ENCODE measurements at regions not wholly inside any gene's neighbourhood (a gene's known extent, or its start where the extent isn't known, plus 50 kb on each side); places are given as distances from the start of the nearest gene placed in this dataset.

GRCh38 chr17:15112846-15113617 lies 152.1 kb downstream of the PMP22 start:
- DNase-seq (ENCODE audit: low read depth in 3 of 3), result no peak

- DNase-seq (ENCODE audit: low read depth in 3 of 3), result no peak
Measured at GRCh38 chr17:15109608-15110007, 155.5 kb downstream of the PMP22 start.

GRCh38 chr17:15108992-15109391 lies 156.1 kb downstream of the PMP22 start:
- DNase-seq (ENCODE audit: low read depth in 3 of 3), result no peak

DNA sequence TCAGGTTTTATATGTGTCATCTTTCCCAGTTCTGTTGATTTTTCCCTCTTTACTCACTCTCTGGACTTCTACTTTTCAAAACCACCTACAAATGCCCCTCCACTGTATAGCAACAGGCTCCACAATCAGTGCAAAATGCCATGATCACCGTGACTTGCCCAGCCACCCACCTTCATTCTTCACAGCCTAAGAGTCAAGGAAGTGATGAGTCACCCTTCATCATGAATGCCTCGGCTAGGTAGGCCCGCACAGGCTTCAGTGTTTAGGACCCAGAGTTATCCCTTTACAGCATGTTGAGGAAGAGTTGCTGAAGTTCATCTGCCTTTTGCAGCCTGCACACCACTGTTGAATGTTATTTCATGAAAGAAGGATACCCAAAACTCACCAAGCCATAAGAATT lies 158.6 kb downstream of the PMP22 start:
- DNase-seq (ENCODE audit: low read depth in 3 of 3), result no peak

GRCh38 chr17:15103785-15104184 lies 161.3 kb downstream of the PMP22 start:
- no peak for DNase-seq (ENCODE audit: low read depth in 3 of 3)

GRCh38 chr17:15101175-15101574 lies 164.0 kb downstream of the PMP22 start:
- DNase-seq (ENCODE audit: low read depth in 3 of 3), result no peak

DNA sequence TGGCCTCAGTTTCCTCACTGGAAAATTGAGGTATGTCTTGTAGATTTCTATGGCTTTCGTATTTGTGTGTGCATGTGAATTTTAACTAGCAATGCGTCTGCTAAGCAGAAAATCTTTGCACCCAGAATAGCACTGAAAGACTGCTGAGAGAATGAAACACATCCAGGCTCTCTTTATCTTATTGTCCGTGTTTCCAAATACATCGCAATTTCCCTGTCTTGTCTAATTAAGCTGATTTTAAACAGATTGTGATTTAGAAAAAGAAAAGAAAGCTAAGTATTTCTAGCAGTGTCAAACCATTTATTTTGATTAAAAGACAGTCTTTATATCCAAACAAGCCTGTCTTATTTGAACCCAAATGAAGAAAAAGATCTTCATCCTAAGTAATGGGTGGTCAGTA lies 168.6 kb downstream of the PMP22 start:
- DNase-seq (ENCODE audit: low read depth in 3 of 3), result no peak

DNA sequence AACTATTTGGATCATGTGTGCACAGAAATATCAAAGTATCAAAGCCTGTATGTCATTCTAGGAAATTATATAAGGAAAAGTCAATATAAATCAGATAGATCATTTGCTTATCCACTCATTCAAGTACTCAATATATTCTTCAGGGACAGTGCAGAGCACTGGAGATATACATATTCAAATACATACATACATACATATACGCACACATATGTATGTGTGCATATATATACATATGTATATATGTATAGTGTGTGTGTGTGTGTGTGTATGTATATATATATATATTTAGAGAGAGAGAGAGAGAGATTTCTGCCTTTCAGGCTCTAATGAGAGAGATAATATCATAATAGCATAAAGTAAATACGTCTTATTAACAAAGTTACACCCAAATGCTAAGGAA lies 169.2 kb downstream of the PMP22 start:
- DNase-seq (ENCODE audit: low read depth in 3 of 3), result no peak

GRCh38 chr17:15092762-15093161 lies 172.4 kb downstream of the PMP22 start:
- DNase-seq (ENCODE audit: low read depth in 3 of 3), result no peak

DNA sequence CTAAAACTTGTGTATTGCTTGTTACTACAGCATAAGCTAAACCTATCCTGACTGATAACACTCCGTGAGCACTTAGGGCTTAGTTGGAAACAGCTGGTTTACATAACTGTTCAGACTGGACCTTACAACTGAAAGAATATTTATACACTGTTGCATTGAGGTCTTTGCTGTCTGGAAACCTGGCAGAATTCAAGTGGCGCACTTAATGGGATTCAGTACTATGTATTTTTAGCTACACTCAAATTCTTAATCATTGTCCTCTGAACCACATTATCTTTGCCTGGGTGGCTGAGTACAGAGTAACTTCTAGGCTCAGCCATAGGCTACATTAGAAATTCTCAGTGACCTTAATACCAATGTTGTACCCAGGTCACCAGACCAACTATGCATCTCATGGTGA lies 172.9 kb downstream of the PMP22 start:
- no peak for DNase-seq (ENCODE audit: low read depth in 3 of 3)

DNA sequence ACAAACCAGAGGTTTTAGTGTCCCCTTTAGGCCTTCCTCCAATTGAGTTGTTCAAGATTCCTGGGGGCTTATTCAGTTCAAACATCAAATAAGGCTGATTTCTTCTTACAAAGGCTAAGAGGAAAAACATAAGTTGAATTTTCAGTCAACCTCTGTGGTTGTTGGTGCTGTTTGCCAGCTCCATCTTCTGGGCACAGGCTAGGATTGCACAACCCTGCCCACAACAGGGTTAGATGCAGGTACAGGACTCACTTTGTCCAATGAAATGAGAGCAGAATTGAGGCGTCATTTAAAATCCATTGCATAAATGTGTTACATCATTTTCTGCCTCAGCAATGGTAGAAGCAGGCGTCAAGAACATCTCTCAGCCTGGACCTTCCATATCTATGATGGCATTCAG lies 173.3 kb downstream of the PMP22 start:
- DNase-seq (ENCODE audit: low read depth in 3 of 3), result no peak

DNA sequence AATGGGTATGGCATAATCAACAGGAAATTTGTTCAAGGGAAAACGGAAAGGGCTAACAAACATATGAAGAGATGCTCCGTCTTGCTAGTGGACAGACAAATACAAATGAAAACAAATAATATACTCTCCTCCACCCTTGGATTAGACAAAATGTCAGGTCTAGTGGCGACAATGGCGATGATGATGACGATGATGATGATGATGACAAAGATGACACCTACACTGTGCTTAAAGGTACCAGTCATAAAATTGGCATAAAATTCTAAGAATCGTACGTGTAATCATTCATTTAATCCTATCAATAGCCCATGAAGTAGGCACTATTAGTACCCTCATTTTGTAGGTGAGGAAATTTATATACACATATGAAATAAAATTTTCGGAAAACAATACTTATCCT lies 174.6 kb downstream of the PMP22 start:
- DNase-seq (ENCODE audit: low read depth in 3 of 3), result no peak

GRCh38 chr17:15087946-15088345 lies 177.2 kb downstream of the PMP22 start:
- no peak for DNase-seq (ENCODE audit: low read depth in 3 of 3)

- no peak for DNase-seq (ENCODE audit: low read depth in 3 of 3)
Measured at GRCh38 chr17:15086776-15087295, 178.3 kb downstream of the PMP22 start.

GRCh38 chr17:15085890-15086677 lies 179.0 kb downstream of the PMP22 start:
- no peak for DNase-seq (ENCODE audit: low read depth in 3 of 3)

DNA sequence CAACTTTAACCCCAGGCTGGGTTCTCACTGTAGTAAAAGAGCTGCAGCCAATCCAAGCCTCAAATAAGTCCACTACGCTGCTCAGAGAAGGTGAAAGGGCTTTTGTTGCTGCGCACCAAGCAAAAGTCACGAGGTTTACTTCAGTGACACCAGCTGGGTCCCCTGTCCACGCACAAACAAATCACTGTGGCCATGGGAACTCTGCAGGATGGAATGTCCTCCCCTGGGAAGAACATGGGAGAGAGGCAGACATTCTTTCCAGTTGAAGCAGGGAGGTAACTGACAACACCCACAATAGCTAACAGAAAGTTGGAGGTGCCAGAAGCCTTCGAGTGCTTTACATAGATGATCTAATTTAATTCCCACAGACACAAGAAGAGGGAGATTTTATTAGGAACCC lies 181.9 kb downstream of the PMP22 start:
- no peak for DNase-seq (ENCODE audit: low read depth in 3 of 3)

DNA sequence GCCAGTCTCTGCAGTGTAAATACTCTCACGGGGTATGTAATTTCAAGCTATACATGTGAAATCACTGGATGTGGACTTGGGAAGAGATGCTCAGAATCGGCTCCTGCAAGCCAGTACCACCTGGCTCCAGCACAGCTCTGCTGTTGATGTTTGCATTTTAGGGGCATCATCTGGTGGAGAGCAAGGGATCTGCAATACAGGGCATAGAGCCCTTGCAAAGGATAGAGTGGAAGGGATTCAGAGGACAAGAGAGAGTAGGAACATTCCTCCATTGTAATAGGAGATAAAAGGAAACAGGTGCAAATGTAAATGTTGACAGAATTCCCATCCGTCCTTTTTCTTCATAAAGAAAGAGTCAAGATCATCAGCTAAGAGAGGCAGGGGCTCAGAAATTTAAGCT lies 184.1 kb downstream of the PMP22 start:
- DNase-seq (ENCODE audit: low read depth in 3 of 3), result no peak

DNA sequence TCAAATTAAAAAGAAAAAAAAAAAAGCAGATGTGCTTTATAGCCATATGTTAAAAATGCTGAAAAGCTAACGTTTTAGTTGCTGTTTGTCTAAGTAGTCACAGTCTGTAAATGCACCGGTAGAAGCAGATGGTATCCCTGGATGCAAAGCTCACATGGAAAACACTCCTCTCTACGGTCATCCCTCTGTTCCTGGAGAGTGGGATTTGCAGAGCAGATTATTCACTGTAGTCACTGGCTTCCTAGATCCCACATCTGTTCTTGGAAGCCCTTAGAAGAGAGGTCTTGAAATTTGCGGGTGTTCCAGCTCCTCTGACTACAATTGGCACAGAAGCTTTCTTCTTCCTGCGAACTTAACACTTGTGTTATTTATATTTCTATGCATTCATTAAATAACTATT lies 186.6 kb downstream of the PMP22 start:
- no peak for DNase-seq (ENCODE audit: low read depth in 3 of 3)

- no peak for DNase-seq (ENCODE audit: low read depth in 3 of 3)
Measured at GRCh38 chr17:15076991-15077663, 188.0 kb downstream of the PMP22 start.

GRCh38 chr17:15051933-15052332 lies 213.2 kb downstream of the PMP22 start:
- DNase-seq (ENCODE audit: low read depth in 3 of 3), result no peak

GRCh38 chr17:15049795-15050160 lies 215.3 kb downstream of the PMP22 start:
- no peak for DNase-seq (ENCODE audit: low read depth in 3 of 3)

GRCh38 chr17:15048933-15049794 lies 216.0 kb downstream of the PMP22 start:
- DNase-seq (ENCODE audit: low read depth in 3 of 3), result no peak
